ENCODE measurements at regions not wholly inside any gene's neighbourhood (a gene's known extent, or its start where the extent isn't known, plus 50 kb on each side); places are given as distances from the start of the nearest gene placed in this dataset.
A peak's percentile ranks its signal among the peaks of the same experiment; 100 is the strongest.

GRCh38 chr1:30472526-30472925, 250.9 kb downstream of the MATN1 start:
- TF ChIP-seq, protein P1, sequence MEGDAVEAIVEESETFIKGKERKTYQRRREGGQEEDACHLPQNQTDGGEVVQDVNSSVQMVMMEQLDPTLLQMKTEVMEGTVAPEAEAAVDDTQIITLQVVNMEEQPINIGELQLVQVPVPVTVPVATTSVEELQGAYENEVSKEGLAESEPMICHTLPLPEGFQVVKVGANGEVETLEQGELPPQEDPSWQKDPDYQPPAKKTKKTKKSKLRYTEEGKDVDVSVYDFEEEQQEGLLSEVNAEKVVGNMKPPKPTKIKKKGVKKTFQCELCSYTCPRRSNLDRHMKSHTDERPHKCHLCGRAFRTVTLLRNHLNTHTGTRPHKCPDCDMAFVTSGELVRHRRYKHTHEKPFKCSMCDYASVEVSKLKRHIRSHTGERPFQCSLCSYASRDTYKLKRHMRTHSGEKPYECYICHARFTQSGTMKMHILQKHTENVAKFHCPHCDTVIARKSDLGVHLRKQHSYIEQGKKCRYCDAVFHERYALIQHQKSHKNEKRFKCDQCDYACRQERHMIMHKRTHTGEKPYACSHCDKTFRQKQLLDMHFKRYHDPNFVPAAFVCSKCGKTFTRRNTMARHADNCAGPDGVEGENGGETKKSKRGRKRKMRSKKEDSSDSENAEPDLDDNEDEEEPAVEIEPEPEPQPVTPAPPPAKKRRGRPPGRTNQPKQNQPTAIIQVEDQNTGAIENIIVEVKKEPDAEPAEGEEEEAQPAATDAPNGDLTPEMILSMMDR (IDR thresholded peaks at IDR 0.05; ENCODE audit: control insufficient read depth, insufficient read depth, low read depth, low read length, missing control alignments) = peak; percentile 1
- no peak for DNase-seq (ENCODE audit: low read depth)
- no peak overlapping the region for H3K4me3 ChIP-seq (ENCODE audit: control insufficient read depth, low read depth, low read length)

DNA sequence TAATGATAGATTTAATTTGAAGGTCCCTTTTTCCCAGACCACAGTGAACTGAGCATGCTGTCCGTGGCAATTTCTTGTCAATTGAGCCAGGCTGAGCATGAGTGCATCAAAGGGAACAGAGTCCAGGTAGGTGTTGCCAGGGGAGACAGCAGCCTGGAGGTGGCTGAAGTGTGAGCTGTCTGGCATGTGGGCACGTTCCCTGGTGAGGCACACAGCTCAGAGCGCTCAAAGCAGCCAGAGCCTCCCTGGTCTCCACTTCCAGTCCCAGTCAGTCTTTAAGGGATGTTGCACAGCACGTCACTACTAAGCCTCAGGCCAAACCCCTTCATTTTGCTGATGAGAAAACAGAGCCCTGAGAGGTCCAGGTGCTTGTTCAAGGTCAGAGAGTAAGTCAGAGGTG, 251.4 kb downstream of the MATN1 start:
- TF ChIP-seq, protein P1 (IDR thresholded peaks at IDR 0.05; ENCODE audit: control insufficient read depth, insufficient read depth, low read depth, low read length, missing control alignments) = no peak
- H3K4me3 ChIP-seq (ENCODE audit: control insufficient read depth, low read depth, low read length) = no peak overlapping the region
- DNase-seq (ENCODE audit: low read depth) = no peak

GRCh38 chr1:30471307-30471706, 252.1 kb downstream of the MATN1 start:
- no peak for DNase-seq (ENCODE audit: low read depth)
- TF ChIP-seq, protein P1 (IDR thresholded peaks at IDR 0.05; ENCODE audit: control insufficient read depth, insufficient read depth, low read depth, low read length, missing control alignments) = no peak
- H3K4me3 ChIP-seq (ENCODE audit: control insufficient read depth, low read depth, low read length) = no peak overlapping the region

DNA sequence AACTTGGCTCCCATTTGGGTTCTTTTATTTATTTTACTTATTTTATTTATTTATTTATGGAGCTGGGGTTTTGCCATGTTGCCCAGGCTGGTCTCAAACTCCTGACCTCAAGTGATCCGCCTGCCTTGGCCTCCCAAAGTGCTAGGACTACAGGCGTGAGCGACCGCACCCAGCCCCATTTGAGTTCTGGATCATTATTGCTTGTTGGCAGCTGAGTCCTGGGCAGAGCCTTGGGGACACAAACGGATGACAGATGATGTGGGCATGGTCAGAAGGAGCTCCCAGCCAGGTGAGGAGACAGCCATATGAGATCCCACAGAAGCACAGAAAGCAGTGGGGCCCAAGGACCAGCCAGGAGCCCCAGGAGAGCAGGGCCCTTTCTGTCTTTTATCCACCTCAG, 254.0 kb downstream of the MATN1 start:
- H3K4me3 ChIP-seq (ENCODE audit: control insufficient read depth, low read depth, low read length) = no peak overlapping the region
- DNase-seq (ENCODE audit: low read depth) = no peak
- TF ChIP-seq, protein P1 (IDR thresholded peaks at IDR 0.05; ENCODE audit: control insufficient read depth, insufficient read depth, low read depth, low read length, missing control alignments) = no peak

DNA sequence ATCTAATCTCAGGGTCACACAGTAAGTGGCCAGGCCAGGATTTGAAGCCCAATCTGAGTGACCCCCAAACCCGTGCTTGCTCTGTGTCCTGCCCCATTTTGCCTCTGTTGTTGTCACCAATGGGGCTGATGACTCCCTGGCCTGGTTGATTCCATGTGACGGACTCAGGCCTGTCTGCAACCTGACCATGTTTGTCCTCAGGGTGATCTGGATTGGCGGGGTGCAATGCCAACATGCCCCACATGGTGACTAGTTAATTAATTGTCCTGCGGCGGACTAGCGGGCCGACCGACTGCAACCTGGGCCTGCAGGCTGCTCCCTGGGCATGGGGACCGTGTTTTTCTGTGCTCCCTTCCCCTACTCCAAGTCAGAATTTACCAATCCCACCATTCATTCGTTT, 256.3 kb downstream of the MATN1 start:
- TF ChIP-seq, protein P1 (IDR thresholded peaks at IDR 0.05; ENCODE audit: control insufficient read depth, insufficient read depth, low read depth, low read length, missing control alignments) = no peak
- no peak for DNase-seq (ENCODE audit: low read depth)
- no peak overlapping the region for H3K4me3 ChIP-seq (ENCODE audit: control insufficient read depth, low read depth, low read length)

GRCh38 chr1:30466610-30467009, 256.8 kb downstream of the MATN1 start:
- no peak overlapping the region for H3K4me3 ChIP-seq (ENCODE audit: control insufficient read depth, low read depth, low read length)
- TF ChIP-seq, protein P1 (IDR thresholded peaks at IDR 0.05; ENCODE audit: control insufficient read depth, insufficient read depth, low read depth, low read length, missing control alignments) = no peak
- no peak for DNase-seq (ENCODE audit: low read depth)

GRCh38 chr1:30466026-30466425, 257.4 kb downstream of the MATN1 start:
- TF ChIP-seq, protein P1 (IDR thresholded peaks at IDR 0.05; ENCODE audit: control insufficient read depth, insufficient read depth, low read depth, low read length, missing control alignments) = no peak
- DNase-seq (ENCODE audit: low read depth) = no peak
- H3K4me3 ChIP-seq (ENCODE audit: control insufficient read depth, low read depth, low read length) = no peak overlapping the region

Measured in AG09309 (cell line).